Activated CD4-positive, CD25-positive, alpha-beta regulatory T cell (primary cell): ENCODE measurements at regions not wholly inside any gene's neighbourhood (a gene's known extent, or its start where the extent isn't known, plus 50 kb on each side); places are given as distances from the start of the nearest gene placed in this dataset.

Experiments
- DNase-seq, 4 experiments: peaks; one replicate each; lab custom pipeline; 2025; lab: John Stamatoyannopoulos, UW

- no peak for DNase-seq
Measured at GRCh38 chr13:40118337-40118736, 462.9 kb downstream of the COG6 start.

- no peak for DNase-seq
Measured at GRCh38 chr13:40119852-40120251, 464.4 kb downstream of the COG6 start.

GRCh38 chr13:40120288-40120687 lies 464.8 kb downstream of the COG6 start:
- DNase-seq, result no peak

DNA sequence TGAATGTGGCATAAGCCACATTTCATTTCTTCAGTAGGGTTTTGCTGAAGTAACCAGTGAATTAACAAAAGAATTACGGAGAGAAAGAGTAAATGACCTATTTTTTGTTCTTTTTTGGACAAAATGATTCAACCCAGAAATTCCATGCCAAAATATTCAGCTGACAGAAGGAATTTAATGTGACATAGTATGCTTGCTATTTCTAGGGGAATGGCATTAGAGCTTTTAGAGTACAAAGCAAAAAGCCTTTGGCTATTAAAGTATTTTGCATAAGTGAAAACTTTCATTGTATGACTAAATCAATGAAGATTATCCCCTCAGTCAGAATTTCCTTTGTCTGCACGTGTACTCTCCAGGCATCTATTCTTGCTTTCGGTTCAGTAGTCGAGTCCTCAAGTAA lies 465.3 kb downstream of the COG6 start:
- DNase-seq, result no peak

DNA sequence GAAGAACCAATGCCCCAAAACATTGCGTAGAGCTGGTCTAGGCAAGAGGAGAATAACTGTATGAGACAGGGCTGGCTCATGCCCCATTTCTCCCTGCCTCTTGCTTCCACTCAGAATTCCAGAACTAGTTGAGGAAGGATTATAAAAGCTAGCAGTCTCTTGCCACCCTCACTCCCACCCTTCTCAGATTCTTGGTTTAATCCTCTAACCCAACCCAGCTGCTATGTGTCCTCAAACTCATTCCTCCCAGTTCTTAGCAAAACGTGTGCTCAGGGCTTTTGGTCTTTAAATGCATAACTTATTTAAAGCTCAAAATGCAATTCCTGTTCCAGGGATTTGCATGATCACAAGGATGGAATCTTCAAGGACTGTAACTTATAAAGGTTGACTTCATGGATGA lies 466.3 kb downstream of the COG6 start:
- DNase-seq, result no peak

DNA sequence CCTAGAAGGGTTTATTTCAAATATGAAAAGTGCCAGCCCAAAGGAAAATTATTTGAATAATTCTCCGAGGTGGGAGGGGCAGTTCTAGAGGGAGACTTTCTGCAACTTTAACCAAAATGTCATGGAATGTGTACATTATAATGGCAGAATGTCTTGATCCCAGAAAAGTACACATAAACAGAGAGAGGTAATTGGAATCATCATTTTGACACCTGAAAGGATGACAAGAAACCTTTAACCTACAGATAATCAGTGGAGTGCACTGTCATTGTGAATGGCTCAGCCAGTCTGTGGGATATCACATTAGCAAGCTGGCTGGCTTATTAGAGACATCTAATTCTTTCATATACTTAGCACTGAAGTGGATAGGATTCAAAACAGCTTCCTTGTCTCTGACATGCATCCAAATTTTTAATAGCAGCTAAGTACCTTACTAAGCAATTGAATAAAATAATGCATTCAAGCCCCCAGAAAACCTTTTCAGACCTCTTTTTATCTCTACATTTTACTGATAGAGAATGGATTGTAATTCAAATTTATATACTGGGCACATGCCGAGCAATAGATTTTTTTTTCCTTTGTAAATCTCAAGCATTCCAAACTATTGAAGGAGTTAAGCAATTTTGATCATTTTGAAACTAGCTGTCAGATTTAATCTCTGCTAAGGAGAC lies 468.6 kb downstream of the COG6 start:
- DNase-seq, result no peak

DNA sequence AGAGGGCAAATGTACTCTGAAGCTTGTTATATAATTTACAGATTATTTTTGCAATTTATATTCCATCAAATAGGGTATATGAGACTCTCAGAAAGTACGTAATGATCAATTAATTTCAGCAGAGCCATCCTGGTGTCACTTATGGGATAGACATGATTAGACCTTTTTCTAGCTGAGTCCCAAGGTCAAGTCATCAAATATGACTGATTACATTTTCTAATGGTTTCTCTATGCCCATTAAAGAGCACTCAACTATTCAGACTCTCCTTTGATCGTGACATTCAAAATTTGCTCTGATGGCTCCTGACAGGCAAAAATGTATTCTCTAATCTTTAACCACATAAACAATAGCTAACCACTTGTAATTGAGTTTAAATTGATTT lies 469.2 kb downstream of the COG6 start:
- DNase-seq, result no peak

DNA sequence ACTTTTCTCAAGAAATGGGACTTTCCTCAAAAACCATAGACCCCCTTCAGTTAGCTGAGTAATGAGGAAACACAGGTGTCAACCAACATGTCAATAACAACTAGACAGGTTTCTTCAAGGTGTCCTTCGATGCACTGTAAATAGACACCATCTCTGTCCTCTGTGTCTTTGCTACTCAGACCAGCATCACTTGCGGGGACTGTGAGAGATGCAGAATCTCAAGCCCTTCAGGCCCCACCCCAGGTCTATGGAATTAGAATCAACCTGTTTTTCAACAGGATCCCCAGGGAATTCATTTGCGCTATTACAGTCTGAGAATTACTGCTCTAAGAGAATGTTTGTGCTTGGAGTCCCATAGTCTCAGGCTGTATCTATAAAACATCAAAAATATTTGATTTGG lies 469.9 kb downstream of the COG6 start:
- no peak for DNase-seq

DNA sequence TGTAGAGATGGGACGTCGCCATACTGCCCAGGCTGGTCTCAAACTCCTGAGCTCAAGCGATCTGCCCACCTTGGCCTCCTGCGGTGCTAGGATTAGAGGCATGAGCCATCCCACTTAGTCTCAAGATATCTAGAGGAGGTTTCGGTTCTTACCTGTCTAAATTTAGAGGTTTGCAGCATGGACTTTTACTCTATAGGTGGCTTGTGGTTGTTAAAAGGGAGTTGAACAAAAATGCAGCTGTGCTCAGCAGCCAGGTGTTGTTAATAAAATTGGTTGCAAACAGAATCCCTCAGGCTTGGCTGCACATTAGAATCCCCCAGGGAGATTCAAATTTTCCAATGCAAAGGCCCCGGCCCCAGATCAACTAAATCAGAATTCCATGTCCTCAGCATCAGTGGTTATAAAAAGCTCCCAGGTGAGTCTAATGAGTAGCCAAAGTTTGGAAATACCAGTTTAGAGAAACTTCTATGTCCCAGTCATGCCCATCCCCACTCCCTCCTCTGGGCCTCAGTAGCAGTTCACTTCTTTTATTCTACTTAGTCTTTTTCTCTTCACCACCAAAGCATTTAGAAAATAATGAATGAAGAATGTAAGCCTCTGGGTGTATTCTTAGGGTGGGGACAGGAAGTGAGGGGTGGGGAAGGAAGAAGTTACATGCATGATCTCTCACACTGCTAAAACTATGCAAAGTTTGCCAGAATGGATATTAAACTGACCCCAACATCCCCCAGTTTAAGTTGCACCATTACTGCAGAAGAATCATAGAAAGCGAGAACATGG lies 471.0 kb downstream of the COG6 start:
- no peak for DNase-seq

DNA sequence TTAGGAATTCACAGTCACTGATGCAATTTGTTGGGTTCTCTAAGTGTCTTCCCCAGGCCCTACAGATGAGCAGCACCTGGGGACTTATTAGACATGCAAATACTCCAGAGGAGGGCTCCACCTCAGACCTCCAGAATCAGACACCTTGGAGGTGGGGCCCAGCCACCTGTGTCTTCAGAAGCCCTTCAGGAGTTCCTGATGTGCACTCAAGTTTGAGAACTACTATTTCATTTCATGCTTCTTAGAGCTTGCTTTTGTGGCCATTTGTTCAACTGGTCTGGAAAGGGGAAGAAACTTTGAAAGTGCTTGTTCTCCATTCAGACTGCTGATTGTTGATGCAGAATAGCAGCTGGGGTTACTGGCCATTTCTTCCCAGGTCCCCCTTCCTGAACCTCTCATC lies 472.0 kb downstream of the COG6 start:
- no peak for DNase-seq

GRCh38 chr13:40127925-40128324 lies 472.5 kb downstream of the COG6 start:
- no peak for DNase-seq

- DNase-seq, result no peak
Measured at GRCh38 chr13:40129467-40129866, 474.0 kb downstream of the COG6 start.

DNA sequence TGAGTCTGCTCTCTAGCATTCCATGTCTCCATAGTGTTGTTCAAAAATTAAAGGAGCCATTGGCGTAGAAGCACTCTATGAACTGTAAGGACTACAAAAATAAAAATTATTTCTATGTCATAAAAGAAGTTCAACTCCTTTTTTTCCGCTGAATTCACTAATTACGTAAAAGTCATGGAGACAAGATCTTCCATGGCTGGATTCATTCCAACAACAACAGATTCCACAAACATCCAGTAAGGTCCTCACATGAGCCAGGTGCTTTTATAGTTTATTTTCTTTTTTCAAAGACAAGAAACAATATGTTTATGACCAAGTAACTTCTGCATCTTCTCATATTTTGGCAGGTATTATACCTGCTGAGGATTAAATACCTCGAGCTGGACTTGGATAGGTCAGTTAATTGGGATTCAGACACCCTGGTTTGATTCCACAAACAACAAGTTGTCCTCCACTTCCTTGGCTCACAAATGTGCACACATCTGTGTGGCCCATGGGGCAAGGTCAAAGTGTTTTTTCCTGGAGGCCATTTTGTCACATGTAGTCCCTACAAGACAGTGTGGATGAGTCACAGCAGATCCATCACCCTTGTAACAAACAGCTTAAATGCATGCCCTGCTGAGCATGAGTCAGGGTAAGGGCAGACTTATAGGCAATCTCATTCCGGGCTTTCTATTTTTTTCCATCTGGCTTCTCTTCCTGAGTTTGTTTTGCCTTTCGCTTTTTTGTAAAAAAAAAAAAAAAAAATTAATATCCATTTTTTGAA lies 475.6 kb downstream of the COG6 start:
- DNase-seq, result no peak

GRCh38 chr13:40132249-40132648 lies 476.8 kb downstream of the COG6 start:
- no peak for DNase-seq

- no peak for DNase-seq
Measured at GRCh38 chr13:40136896-40137295, 481.4 kb downstream of the COG6 start.

- no peak for DNase-seq
Measured at GRCh38 chr13:40137400-40137799, 481.9 kb downstream of the COG6 start.

DNA sequence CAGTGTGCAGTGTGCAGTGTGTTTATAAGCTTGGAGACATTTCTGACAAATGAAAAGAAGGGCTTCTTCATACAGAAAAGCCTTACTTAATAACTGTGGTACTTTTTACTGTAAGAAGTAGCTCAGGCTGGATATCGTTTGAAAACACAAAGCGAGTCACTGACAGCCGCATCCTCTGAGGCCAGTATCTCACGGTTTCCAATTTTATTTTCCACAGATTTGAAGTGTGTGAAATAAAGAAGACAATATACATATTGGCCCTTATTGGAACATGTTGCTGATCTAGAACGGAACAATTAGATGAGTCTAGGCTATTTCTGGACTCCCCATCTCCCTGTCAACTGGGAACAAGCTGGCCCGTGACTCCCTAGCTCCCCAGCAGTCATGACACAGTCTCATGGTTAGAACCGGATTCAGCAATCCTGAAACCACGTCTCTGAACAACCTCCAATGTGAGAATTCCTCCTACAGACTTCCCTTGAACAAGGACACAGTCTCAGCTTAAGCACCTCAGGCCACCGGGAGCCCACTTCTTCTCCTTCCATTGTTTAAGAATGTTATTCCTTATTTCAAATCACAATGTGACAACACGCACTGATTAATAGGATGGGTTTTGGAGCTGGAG lies 484.5 kb downstream of the COG6 start:
- DNase-seq, result no peak

- no peak for DNase-seq
Measured at GRCh38 chr13:40141859-40142555, 486.5 kb downstream of the COG6 start.

- no peak for DNase-seq
Measured at GRCh38 chr13:40143106-40143505, 487.6 kb downstream of the COG6 start.

DNA sequence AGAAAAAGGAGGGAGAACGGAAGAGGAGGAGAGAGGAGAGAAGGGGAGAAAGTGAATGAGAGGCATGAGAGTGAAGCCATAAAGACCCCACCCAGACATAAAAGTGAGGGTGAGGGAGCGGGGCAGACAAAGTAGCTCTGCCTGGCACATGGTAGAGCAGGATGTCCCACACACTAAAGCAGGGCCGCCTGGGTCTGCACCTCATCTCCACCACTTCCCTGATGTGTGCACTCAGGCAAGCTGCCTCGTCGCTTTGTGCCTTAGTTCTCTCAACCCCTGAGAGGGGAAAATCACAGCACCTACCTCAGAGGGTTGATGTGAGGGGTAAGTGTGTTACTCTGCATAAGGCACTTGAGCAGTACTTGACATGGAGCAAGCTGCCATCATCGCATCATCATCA lies 488.1 kb downstream of the COG6 start:
- no peak for DNase-seq

DNA sequence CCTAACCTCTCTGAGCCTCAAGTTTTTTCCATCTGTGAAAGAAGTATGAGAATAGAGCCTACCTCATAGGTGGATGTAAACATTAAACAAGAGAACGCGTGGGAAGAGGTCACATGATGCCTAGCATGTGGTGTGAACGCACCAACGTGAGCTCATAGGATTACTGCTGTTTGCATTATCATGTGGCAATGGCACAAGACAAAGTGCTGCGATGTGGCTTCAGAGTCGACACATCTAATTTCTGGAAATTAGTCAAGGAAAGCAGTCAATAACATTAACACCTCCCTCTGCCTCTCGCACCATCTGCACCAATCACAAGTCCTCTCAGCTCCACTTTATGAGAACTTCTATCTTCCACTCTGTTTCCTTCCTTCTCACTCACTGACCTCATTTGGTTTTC lies 489.7 kb downstream of the COG6 start:
- DNase-seq, result no peak

DNA sequence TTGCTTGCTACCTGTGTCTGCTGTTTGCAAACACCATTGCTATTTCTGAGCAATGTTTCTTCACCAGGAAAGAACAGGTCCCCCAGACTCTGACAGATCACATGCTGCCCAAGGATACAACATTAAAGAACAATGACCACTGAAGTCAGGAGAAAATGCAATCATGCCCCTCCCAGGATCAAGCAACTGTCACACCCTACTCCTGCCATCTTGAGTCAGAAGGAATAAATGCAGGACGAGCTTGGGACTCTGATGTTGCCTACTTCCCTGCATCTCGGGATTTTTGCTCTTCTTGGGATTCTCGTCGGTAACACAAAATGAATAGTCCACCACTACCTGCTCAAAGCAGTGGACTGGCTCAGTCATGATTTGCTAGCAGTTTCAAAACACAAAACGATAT lies 490.6 kb downstream of the COG6 start:
- no peak for DNase-seq
